Activated CD4-positive, alpha-beta T cell treated with anti-CD3 and anti-CD28 coated beads, Interleukin-2, amount 10 ng/mL, durations not matched to agents 7 days and 5 days (primary cell): ENCODE measurements at regions not wholly inside any gene's neighbourhood (a gene's known extent, or its start where the extent isn't known, plus 50 kb on each side); places are given as distances from the start of the nearest gene placed in this dataset.

Experiments used
- CTCF ChIA-PET: fragments of 350-600 bp; sonication (Branson Sonifier 250); formaldehyde crosslinking; loops from one replicate; lab custom pipeline; 2021; ENCODE audit warnings: antibody characterized with exemption; lab: Charles Lee
- POLR2A ChIA-PET: fragments of 350-600 bp; sonication (Branson Sonifier 250); formaldehyde crosslinking; loops from one replicate; lab custom pipeline; 2021; ENCODE audit warnings: antibody characterized with exemption; lab: Charles Lee
- DNase-seq: peaks from one replicate; pipeline ENCODE4 v3.0.0-alpha.2; 2020
- H3K27ac Mint-ChIP-seq: one replicate; pipeline ENCODE4 v1.8.0; 2021; ENCODE audit warnings: mild to moderate bottlenecking, moderate library complexity, mixed read lengths
- H3K27me3 Mint-ChIP-seq: one replicate; pipeline ENCODE4 v1.8.0; 2021; ENCODE audit warnings: mixed read lengths
- H3K36me3 Mint-ChIP-seq: one replicate; pipeline ENCODE4 v1.8.0; 2021; ENCODE audit warnings: low read depth, mixed read lengths
- H3K4me1 Mint-ChIP-seq: one replicate; pipeline ENCODE4 v1.8.0; 2021; ENCODE audit warnings: mixed read lengths
- H3K4me3 Mint-ChIP-seq: one replicate; pipeline ENCODE4 v1.8.0; 2021; ENCODE audit warnings: mild to moderate bottlenecking, moderate library complexity, mixed read lengths
- H3K9me3 Mint-ChIP-seq: one replicate; pipeline ENCODE4 v1.8.0; 2021; ENCODE audit warnings: mixed read lengths

GRCh38 chr2:211062297-211062612, 505.9 kb downstream of the CPS1 start:
- ChIA-PET CTCF (no interaction called here), POLR2A (no interaction called here)
- Mint-ChIP-seq H3K27me3 (no peaks in the 10 kb centered on the region), H3K4me1 (no peaks in the 10 kb centered on the region), H3K9me3 (no peaks in the 10 kb centered on the region), H3K4me3 (no peak overlapping the region), H3K36me3 (no peaks in the 10 kb centered on the region), H3K27ac (no peak overlapping the region)
- no peak for DNase-seq

- DNase-seq = no peak
- H3K27me3 Mint-ChIP-seq = no peaks in the 10 kb centered on the region
- no peaks in the 10 kb centered on the region for H3K4me1 Mint-ChIP-seq
- no peak overlapping the region for H3K4me3 Mint-ChIP-seq
- no peak overlapping the region for H3K27ac Mint-ChIP-seq
- CTCF ChIA-PET = no interaction called here
- no peaks in the 10 kb centered on the region for H3K36me3 Mint-ChIP-seq
- POLR2A ChIA-PET = no interaction called here
- H3K9me3 Mint-ChIP-seq = no peaks in the 10 kb centered on the region
These were observed 510.6 kb downstream of the CPS1 start for GRCh38 chr2:211067029-211067428.

- Mint-ChIP-seq H3K27me3 (no peaks in the 10 kb centered on the region), H3K9me3 (no peaks in the 10 kb centered on the region), H3K27ac (no peak overlapping the region), H3K36me3 (no peaks in the 10 kb centered on the region), H3K4me3 (no peak overlapping the region), H3K4me1 (no peaks in the 10 kb centered on the region)
- no peak for DNase-seq
- CTCF ChIA-PET = no interaction called here
- POLR2A ChIA-PET = no interaction called here
These were observed 511.8 kb downstream of the CPS1 start for GRCh38 chr2:211068108-211068780.

- DNase-seq = no peak
- Mint-ChIP-seq H3K27ac (no peak overlapping the region), H3K36me3 (no peaks in the 10 kb centered on the region), H3K4me3 (no peak overlapping the region), H3K9me3 (no peaks in the 10 kb centered on the region), H3K27me3 (no peaks in the 10 kb centered on the region), H3K4me1 (no peaks in the 10 kb centered on the region)
- ChIA-PET CTCF (no interaction called here), POLR2A (no interaction called here)
These were observed 514.1 kb downstream of the CPS1 start for GRCh38 chr2:211070547-211070946.

- CTCF ChIA-PET = no interaction called here
- H3K9me3 Mint-ChIP-seq = no peaks in the 10 kb centered on the region
- POLR2A ChIA-PET = no interaction called here
- H3K36me3 Mint-ChIP-seq = no peaks in the 10 kb centered on the region
- no peaks in the 10 kb centered on the region for H3K4me1 Mint-ChIP-seq
- no peaks in the 10 kb centered on the region for H3K27me3 Mint-ChIP-seq
- H3K27ac Mint-ChIP-seq = no peak overlapping the region
- DNase-seq = no peak
- no peak overlapping the region for H3K4me3 Mint-ChIP-seq
These were observed 520.9 kb downstream of the CPS1 start for GRCh38 chr2:211077216-211077767.

- no peak overlapping the region for H3K4me3 Mint-ChIP-seq
- H3K27me3 Mint-ChIP-seq = no peaks in the 10 kb centered on the region
- H3K9me3 Mint-ChIP-seq = no peaks in the 10 kb centered on the region
- ChIA-PET CTCF (no interaction called here), POLR2A (no interaction called here)
- no peak overlapping the region for H3K27ac Mint-ChIP-seq
- no peaks in the 10 kb centered on the region for H3K36me3 Mint-ChIP-seq
- DNase-seq = no peak
- H3K4me1 Mint-ChIP-seq = no peaks in the 10 kb centered on the region
These were observed 528.0 kb downstream of the CPS1 start for GRCh38 chr2:211084352-211084751.

- no peaks in the 10 kb centered on the region for H3K36me3 Mint-ChIP-seq
- DNase-seq = peak; percentile 8
- H3K4me1 Mint-ChIP-seq = no peaks in the 10 kb centered on the region
- ChIA-PET POLR2A (no interaction called here), CTCF (no interaction called here)
- no peak overlapping the region for H3K4me3 Mint-ChIP-seq
- no peaks in the 10 kb centered on the region for H3K9me3 Mint-ChIP-seq
- H3K27me3 Mint-ChIP-seq = no peaks in the 10 kb centered on the region
- H3K27ac Mint-ChIP-seq = no peak overlapping the region
These were observed 528.8 kb downstream of the CPS1 start for GRCh38 chr2:211085056-211085680.

- DNase-seq = no peak
- ChIA-PET POLR2A (no interaction called here), CTCF (no interaction called here)
- Mint-ChIP-seq H3K27ac (no peak overlapping the region), H3K9me3 (no peaks in the 10 kb centered on the region), H3K36me3 (no peaks in the 10 kb centered on the region), H3K27me3 (no peaks in the 10 kb centered on the region), H3K4me1 (no peaks in the 10 kb centered on the region), H3K4me3 (no peak overlapping the region)
These were observed 529.6 kb downstream of the CPS1 start for GRCh38 chr2:211086049-211086448.

GRCh38 chr2:211089127-211089526, 532.7 kb downstream of the CPS1 start:
- Mint-ChIP-seq H3K27ac (no peak overlapping the region), H3K36me3 (no peaks in the 10 kb centered on the region), H3K27me3 (no peaks in the 10 kb centered on the region), H3K9me3 (no peaks in the 10 kb centered on the region), H3K4me1 (no peaks in the 10 kb centered on the region), H3K4me3 (no peak overlapping the region)
- ChIA-PET CTCF (no interaction called here), POLR2A (no interaction called here)
- DNase-seq = no peak

GRCh38 chr2:211093743-211094303, 537.4 kb downstream of the CPS1 start:
- Mint-ChIP-seq H3K9me3 (no peaks in the 10 kb centered on the region), H3K27ac (no peak overlapping the region), H3K36me3 (no peaks in the 10 kb centered on the region), H3K4me1 (no peaks in the 10 kb centered on the region), H3K4me3 (no peak overlapping the region), H3K27me3 (no peaks in the 10 kb centered on the region)
- CTCF ChIA-PET = no interaction called here
- DNase-seq = no peak
- POLR2A ChIA-PET = no interaction called here

- ChIA-PET CTCF (no interaction called here), POLR2A (no interaction called here)
- H3K4me1 Mint-ChIP-seq = no peaks in the 10 kb centered on the region
- no peak overlapping the region for H3K27ac Mint-ChIP-seq
- no peak overlapping the region for H3K4me3 Mint-ChIP-seq
- DNase-seq = no peak
- H3K36me3 Mint-ChIP-seq = no peaks in the 10 kb centered on the region
- H3K9me3 Mint-ChIP-seq = no peaks in the 10 kb centered on the region
- no peaks in the 10 kb centered on the region for H3K27me3 Mint-ChIP-seq
These were observed 547.6 kb downstream of the CPS1 start for GRCh38 chr2:211103989-211104388.

- CTCF ChIA-PET = no interaction called here
- no peaks in the 10 kb centered on the region for H3K4me1 Mint-ChIP-seq
These were observed 557.2 kb downstream of the CPS1 start for GRCh38 chr2:211113334-211114175.

GRCh38 chr2:211114826-211115455, 558.5 kb downstream of the CPS1 start:
- ChIA-PET CTCF (no interaction called here), POLR2A (no interaction called here)
- Mint-ChIP-seq H3K27me3 (no peaks in the 10 kb centered on the region), H3K36me3 (no peaks in the 10 kb centered on the region), H3K9me3 (no peaks in the 10 kb centered on the region), H3K4me3 (no peak overlapping the region), H3K27ac (no peak overlapping the region), H3K4me1 (no peaks in the 10 kb centered on the region)
- DNase-seq = no peak

More at GRCh38 chr2:211113334-211114175, 557.2 kb downstream of the CPS1 start:
- H3K27ac Mint-ChIP-seq = no peak overlapping the region
- H3K4me3 Mint-ChIP-seq = no peak overlapping the region
- DNase-seq = no peak
- H3K27me3 Mint-ChIP-seq = no peaks in the 10 kb centered on the region
- H3K9me3 Mint-ChIP-seq = no peaks in the 10 kb centered on the region
- POLR2A ChIA-PET = no interaction called here
- no peaks in the 10 kb centered on the region for H3K36me3 Mint-ChIP-seq
